ENCODE measurements at regions not wholly inside any gene's neighbourhood (a gene's known extent, or its start where the extent isn't known, plus 50 kb on each side); places are given as distances from the start of the nearest gene placed in this dataset.

DNA sequence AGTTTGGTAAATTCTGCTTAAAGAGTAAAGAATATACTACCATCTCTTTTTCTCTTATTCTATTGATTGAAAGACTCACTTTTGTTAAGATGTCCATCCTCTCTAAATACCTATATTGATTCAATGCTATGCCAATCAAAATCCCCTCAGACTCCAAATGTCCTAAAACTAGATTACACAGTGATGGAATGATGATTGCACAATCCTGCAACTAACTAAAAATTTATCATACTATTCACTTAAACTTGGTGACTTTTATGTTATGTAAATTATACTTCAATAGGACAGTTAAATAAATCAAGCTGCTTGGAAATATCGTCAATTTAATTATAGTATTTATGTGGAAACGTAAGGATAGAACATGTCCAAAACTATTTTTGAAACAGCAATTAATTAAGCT lies 2765.1 kb upstream of the PCDH20 start:
- WGBS, 2 donors = 91 to 95% methylated on average over 2 of the region's 2 CpGs
- no peaks in the 10 kb centered on the region for H3K9me3 ChIP-seq
- H3K4me1 ChIP-seq = no peaks in the 10 kb centered on the region
- no peaks in the 10 kb centered on the region for H3K36me3 ChIP-seq
- TF ChIP-seq POLR2A (IDR thresholded peaks at IDR 0.05) = no peak
- TF ChIP-seq, protein P1, sequence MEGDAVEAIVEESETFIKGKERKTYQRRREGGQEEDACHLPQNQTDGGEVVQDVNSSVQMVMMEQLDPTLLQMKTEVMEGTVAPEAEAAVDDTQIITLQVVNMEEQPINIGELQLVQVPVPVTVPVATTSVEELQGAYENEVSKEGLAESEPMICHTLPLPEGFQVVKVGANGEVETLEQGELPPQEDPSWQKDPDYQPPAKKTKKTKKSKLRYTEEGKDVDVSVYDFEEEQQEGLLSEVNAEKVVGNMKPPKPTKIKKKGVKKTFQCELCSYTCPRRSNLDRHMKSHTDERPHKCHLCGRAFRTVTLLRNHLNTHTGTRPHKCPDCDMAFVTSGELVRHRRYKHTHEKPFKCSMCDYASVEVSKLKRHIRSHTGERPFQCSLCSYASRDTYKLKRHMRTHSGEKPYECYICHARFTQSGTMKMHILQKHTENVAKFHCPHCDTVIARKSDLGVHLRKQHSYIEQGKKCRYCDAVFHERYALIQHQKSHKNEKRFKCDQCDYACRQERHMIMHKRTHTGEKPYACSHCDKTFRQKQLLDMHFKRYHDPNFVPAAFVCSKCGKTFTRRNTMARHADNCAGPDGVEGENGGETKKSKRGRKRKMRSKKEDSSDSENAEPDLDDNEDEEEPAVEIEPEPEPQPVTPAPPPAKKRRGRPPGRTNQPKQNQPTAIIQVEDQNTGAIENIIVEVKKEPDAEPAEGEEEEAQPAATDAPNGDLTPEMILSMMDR (IDR thresholded peaks at IDR 0.05) = no peak
- H3K4me3 ChIP-seq (replicated peaks in 1 of 3) = no peak overlapping the region
- intact Hi-C loops (cut with DNase I) = no loop called here
- DNase-seq = no peak
- no peak overlapping the region for H3K27ac ChIP-seq
- no peaks in the 10 kb centered on the region for H3K27me3 ChIP-seq

DNA sequence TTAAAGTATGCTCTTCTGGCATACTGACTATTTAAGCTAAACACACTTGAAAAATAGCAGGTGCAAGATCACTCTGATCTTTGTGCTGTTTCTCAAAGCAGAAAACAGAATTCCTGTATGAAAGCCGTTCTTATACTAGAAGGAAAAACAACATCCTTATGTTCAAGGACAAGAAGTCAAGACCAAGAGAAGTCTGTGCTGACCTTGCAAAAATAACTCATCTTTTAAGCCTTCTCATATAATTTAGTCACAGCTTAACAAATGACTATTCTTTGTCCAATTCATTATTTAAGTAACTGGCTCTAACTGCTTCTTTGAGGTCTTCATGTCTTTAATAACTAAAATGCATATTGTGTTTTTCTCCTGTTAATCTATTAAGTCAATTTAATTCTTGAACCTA lies 2750.2 kb upstream of the PCDH20 start:
- TF ChIP-seq, protein P1 (IDR thresholded peaks at IDR 0.05) = no peak
- TF ChIP-seq POLR2A (IDR thresholded peaks at IDR 0.05) = no peak
- 14 to 47% methylated on average over 1 of the region's 1 CpG for WGBS, 2 donors
- no peak for DNase-seq
- intact Hi-C loops (cut with DNase I) = no loop called here
- no peak overlapping the region for H3K27ac ChIP-seq
- no peak overlapping the region for H3K4me3 ChIP-seq (replicated peaks in 1 of 3)
- H3K4me1 ChIP-seq = no peaks in the 10 kb centered on the region
- no peaks in the 10 kb centered on the region for H3K36me3 ChIP-seq
- no peaks in the 10 kb centered on the region for H3K9me3 ChIP-seq
- H3K27me3 ChIP-seq = no peaks in the 10 kb centered on the region

DNA sequence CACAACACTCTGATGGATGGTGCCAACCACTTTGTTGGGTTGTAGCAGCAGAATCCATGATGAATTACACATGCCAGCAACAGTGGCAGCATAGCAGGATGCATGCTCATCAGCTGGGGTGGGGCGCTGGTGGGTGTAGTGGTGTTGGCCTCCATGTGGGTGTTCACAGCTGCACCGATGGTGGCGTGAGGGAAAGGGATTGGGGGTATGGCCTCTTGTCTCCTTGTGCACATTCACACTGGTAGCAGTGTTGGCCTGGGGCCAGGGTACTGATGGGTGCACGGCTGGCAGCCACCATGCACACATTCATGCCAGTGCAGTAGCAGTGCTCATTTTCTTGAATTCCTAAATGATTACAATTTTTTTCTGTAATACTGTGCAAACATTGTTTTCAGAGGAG lies 2748.8 kb upstream of the PCDH20 start:
- DNase-seq = peak in 1 of 2 donors; percentile 1
- Histone ChIP-seq H3K4me3 (replicated peaks in 1 of 3) (no peak overlapping the region), H3K36me3 (no peaks in the 10 kb centered on the region), H3K27me3 (no peaks in the 10 kb centered on the region), H3K4me1 (no peaks in the 10 kb centered on the region), H3K9me3 (no peaks in the 10 kb centered on the region), H3K27ac (no peak overlapping the region)
- WGBS, 2 donors = 82 to 89% methylated on average over 4 of the region's 4 CpGs
- intact Hi-C loops (cut with DNase I) = no loop called here
- no peak for TF ChIP-seq POLR2A (IDR thresholded peaks at IDR 0.05)
- TF ChIP-seq, protein P1 (IDR thresholded peaks at IDR 0.05) = no peak

DNA sequence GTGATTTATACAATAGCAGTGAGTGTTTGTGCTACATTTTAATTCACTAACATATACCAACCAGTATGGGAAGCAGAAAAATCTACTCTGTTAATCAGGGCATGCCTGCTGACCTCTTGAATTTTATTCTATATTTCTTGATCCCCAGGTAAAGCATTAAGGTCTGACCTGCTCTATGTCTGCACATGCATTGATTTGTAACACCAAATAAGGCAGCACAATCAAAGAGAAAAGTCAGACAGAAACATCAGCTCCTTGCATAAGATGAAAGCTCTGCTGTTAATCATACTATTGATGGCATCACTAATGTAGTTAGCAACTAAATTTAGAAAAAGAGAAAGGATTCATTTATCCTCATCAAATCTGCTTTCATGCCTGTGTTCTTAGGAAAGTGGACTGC lies 2744.8 kb upstream of the PCDH20 start:
- Histone ChIP-seq H3K36me3 (no peaks in the 10 kb centered on the region), H3K27ac (no peak overlapping the region), H3K4me3 (replicated peaks in 1 of 3) (no peak overlapping the region), H3K27me3 (no peaks in the 10 kb centered on the region), H3K9me3 (no peaks in the 10 kb centered on the region), H3K4me1 (no peaks in the 10 kb centered on the region)
- intact Hi-C loops (cut with DNase I) = no loop called here
- DNase-seq = no peak
- TF ChIP-seq, protein P1 (IDR thresholded peaks at IDR 0.05) = no peak
- no peak for TF ChIP-seq POLR2A (IDR thresholded peaks at IDR 0.05)

DNA sequence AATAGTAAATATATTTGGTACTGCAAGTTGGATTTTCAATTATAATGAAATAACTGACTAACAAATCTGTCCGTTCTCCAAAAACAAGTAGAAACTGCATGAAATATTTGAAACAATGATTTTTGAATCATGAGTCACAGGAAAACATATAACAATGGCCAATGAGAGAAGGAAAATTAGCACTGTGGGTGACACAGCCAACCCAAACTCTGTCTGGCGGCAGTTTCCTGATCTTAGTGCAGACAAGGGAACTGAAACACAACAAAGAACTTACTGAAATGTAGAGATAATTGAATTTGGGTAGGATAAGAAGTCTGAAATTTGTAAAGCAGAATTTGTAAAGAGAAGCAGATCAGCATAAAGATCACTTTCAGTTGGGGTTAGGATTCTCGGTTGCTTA lies 2743.3 kb upstream of the PCDH20 start:
- TF ChIP-seq, protein P1 (IDR thresholded peaks at IDR 0.05) = no peak
- TF ChIP-seq POLR2A (IDR thresholded peaks at IDR 0.05) = no peak
- no peaks in the 10 kb centered on the region for H3K9me3 ChIP-seq
- no peak for DNase-seq
- H3K36me3 ChIP-seq = no peaks in the 10 kb centered on the region
- 65 to 69% methylated on average over 3 of the region's 3 CpGs for WGBS, 2 donors
- no peak overlapping the region for H3K27ac ChIP-seq
- H3K4me1 ChIP-seq = no peaks in the 10 kb centered on the region
- H3K27me3 ChIP-seq = no peaks in the 10 kb centered on the region
- no peak overlapping the region for H3K4me3 ChIP-seq (replicated peaks in 1 of 3)
- intact Hi-C loops (cut with DNase I) = no loop called here
